D721Med (cell line): ENCODE measurements at regions not wholly inside any gene's neighbourhood (a gene's known extent, or its start where the extent isn't known, plus 50 kb on each side); places are given as distances from the start of the nearest gene placed in this dataset.

Source experiments
- DNase-seq: peaks from one replicate; pipeline ENCODE4 v3.0.0; 2011; ENCODE audit warnings: low spot score; ENCODE audit not compliant: insufficient read length
- FAIRE-seq: peaks from 2 replicates; lab custom pipeline; 2011; peaks lifted over from hg19 to GRCh38; lab: Jason Lieb, UNC
- TF ChIP-seq, protein P1 (sequence below): IDR thresholded peaks from 2 replicates; pipeline ENCODE4 v1.5.1; 2012; ENCODE audit warnings: mild to moderate bottlenecking, control low read depth; ENCODE audit not compliant: insufficient read depth; ENCODE audit errors: missing control alignments

DNA sequence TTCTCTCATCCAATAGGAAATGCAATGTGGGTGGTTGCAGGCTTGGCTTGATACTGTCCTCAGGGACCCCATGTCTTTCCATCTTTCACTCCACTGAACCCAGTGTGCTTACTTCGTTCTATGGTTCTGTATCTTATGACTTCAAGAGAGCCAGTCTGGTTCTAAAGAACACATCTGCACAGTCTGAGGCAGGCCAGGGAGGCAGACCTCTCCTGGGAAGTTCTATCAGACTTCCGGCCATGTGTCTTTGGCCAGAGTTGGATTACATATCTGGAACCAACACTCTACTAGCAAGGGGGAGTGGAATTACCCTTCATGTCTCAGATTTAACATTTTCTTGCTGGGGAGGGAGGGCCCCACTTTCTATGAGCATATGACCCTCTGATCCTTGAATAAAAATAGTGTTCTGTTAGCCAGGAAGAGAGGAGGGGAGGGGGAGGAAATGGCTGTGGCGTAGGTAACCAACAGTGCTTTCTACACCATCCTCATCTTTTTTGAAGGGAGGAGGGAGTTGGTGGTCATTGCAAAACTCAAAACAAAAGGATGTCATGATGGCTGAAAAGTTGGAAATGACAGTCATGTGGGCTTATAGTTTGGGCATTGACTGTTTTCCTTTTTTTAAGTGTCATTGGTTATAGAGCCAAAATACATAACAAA, 370.2 kb downstream of the GATA3 start:
- TF ChIP-seq, protein P1, sequence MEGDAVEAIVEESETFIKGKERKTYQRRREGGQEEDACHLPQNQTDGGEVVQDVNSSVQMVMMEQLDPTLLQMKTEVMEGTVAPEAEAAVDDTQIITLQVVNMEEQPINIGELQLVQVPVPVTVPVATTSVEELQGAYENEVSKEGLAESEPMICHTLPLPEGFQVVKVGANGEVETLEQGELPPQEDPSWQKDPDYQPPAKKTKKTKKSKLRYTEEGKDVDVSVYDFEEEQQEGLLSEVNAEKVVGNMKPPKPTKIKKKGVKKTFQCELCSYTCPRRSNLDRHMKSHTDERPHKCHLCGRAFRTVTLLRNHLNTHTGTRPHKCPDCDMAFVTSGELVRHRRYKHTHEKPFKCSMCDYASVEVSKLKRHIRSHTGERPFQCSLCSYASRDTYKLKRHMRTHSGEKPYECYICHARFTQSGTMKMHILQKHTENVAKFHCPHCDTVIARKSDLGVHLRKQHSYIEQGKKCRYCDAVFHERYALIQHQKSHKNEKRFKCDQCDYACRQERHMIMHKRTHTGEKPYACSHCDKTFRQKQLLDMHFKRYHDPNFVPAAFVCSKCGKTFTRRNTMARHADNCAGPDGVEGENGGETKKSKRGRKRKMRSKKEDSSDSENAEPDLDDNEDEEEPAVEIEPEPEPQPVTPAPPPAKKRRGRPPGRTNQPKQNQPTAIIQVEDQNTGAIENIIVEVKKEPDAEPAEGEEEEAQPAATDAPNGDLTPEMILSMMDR, result no peak
- no peak for FAIRE-seq

DNA sequence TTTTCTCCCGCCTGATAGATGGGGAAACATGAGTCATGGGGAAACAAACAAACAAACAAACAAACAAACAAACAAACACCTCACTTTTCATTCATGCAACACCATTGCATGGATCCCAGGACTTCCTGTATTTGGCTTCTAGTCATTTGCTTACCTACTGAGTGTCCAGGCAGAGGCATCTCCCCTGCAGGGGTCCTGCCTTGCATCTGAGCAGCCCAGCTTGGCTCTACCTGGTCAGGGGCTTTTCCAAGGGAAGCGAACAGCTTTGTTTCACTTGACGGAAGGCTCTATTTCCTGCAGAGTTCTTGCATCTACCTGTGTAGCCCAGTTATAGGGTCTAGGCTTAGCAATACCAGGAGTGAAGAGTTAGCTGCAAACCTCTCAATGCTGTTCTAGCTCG, 374.2 kb downstream of the GATA3 start:
- DNase-seq (no peak), FAIRE-seq (no peak)
- TF ChIP-seq, protein P1, result no peak

More for the DNA sequence above, 370.2 kb downstream of the GATA3 start:
- DNase-seq, result no peak

DNA sequence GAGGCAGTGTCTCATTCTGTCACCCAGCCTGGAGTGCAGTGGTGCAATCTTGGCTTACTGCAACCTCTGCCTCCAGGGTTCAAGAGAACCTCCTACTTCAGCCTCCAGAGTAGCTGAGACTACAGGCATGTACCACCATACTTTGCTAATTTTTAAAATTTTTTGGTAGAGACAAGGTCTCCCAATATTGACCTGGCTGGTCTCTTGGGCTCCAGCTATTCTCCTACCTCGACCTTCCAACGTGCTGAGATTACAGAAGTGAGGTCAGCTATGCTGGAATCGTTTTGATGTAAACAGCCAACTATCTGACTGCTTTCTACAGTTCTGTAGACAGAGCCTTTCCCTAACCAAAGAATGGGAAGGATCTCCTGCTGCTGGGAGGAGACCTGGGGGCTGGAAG, 375.8 kb downstream of the GATA3 start:
- TF ChIP-seq, protein P1, result no peak
- no peak for FAIRE-seq
- no peak for DNase-seq

DNA sequence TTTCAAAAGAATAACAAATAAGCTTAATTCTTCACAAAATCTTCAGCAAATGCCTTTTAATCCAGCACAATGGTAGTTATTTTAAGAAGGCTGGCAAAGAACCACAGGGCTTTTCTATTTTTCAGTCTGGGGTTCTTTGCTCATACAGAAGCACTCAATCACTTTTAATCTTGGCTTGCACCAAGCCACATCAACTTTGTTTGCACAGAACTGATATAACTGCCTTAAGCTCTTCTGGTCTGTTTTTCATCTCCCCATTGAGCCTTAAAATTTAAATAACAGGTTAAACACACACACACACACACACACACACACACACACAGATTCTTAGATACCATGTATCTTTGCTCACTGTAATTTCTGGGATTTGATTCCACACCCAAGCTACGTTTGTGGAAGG, 377.0 kb downstream of the GATA3 start:
- no peak for DNase-seq
- TF ChIP-seq, protein P1, result no peak
- no peak for FAIRE-seq

DNA sequence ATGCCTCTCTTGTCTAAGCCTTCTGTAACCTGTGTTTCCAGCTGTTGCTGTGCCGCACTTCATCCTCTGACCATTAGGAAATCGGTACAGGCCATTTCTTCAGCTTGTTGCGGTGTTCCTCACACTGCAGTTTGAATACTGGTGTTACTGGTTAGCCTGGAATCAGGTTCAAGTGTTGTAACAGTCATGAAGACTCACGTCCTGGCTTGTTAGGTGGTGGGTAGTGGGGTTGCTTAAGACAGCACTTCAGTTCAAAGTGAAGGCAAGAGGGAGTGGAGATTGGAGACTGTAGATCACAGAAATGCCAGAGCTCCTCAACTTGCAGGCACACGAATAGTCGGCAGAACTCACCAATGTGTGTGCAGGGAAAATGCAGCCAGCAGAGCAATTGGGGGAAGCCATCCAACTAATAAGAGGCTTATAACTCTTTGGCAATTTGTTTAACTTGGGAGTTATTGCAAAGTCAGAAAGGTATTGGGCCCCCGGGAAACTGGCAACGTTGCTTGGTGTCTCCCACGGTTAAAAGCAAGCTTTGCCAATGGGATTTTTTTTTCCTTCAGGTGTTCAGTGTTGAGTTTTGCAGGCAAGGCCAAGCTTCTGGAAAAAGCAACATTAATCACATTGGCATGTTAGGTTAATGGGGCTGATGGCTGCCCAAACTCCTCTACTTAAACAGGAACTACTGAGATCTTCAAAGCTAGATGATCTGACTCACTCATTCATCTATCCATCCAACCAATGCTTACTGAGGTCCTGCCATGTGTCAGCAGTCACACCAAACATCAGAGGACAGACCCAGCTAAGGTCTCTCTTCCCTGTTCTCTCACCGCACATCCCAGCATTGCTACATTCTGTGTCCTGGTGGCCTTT, 380.9 kb downstream of the GATA3 start:
- DNase-seq (no peak), FAIRE-seq (no peak)
- TF ChIP-seq, protein P1, result no peak

DNA sequence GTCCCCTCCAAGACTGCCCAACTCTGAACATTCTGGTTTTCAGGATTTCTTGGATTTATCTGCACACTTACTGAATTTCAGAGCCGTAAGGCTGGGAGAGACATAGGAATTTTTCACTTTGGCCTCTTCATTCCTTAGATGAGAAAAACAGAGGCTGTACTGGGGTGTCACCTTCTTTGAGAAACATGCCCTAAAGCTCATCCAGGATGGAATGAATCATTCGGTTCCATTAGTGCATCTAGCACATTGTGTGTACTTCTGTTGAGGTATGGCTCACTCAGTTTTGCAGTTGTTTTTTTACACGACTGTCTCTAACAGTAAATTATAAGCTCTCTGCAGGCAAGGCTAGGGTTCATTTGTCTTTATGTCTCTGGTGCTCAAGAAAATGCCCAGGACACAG, 383.4 kb downstream of the GATA3 start:
- FAIRE-seq, result no peak
- TF ChIP-seq, protein P1, result no peak
- no peak for DNase-seq

DNA sequence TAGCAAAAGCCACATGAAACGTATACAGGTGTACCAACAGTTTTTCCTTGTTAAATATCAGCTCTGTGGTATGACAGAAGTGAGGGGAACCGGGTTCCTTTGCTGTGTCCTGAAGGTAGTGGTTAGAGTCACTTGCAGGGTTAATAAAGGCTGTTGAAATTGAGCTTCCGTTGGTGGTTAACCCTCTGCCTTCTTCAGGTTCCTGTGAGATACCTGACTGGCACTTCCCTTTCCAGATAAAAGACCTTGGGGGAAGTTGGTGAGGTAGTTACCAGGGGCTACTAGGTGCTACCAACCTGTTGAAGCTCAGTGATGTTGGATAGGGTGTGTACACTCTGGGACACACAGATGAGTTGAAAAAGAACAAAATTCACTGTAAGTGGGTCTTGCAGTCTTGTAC, 384.1 kb downstream of the GATA3 start:
- no peak for FAIRE-seq
- TF ChIP-seq, protein P1, result no peak
- no peak for DNase-seq
